ENCODE measurements at regions not wholly inside any gene's neighbourhood (a gene's known extent, or its start where the extent isn't known, plus 50 kb on each side); places are given as distances from the start of the nearest gene placed in this dataset.

- no TSS peak for BruUV-seq (replicated peaks)
- Histone ChIP-seq H3K9me1 (replicated peaks; ENCODE audit: control insufficient read depth, extremely low read depth, insufficient read depth, low read length) (no peaks in the 10 kb centered on the region), H3K79me2 (ENCODE audit: control insufficient read depth, insufficient read depth, low read length) (no peaks in the 10 kb centered on the region), H3K27me3 (ENCODE audit: control insufficient read depth in 2 of 2, insufficient read depth in 2 of 2, low read length in 2 of 2) (no peaks in the 10 kb centered on the region), H4K20me1 (replicated peaks; ENCODE audit: control insufficient read depth, extremely low read depth, insufficient read depth, low read length) (no peaks in the 10 kb centered on the region), H3K27ac (ENCODE audit: insufficient read depth, low read depth, low read length) (no peak overlapping the region), H3K36me3 (ENCODE audit: control insufficient read depth in 2 of 2, extremely low read depth in 1 of 2, insufficient read depth in 2 of 2, low read length in 2 of 2) (no peaks in the 10 kb centered on the region), H3K4me1 (ENCODE audit: control insufficient read depth, extremely low read depth, insufficient read depth, low read length) (no peaks in the 10 kb centered on the region), H3K9ac (replicated peaks; ENCODE audit: extremely low read depth, insufficient read depth, low read length) (no peak overlapping the region), H3K4me2 (ENCODE audit: insufficient read depth, low read length) (no peak overlapping the region), H3K4me3 (replicated peaks in 1 of 3; ENCODE audit: insufficient read depth in 1 of 3, low read depth in 1 of 3, low read length in 3 of 3) (no peak overlapping the region), H3K9me3 (replicated peaks; ENCODE audit: control insufficient read depth, insufficient read depth, low read length) (peaks cover 2% of the 10 kb centered on the region), H2AFZ (ENCODE audit: low read depth, low read length) (no peak overlapping the region)
- FAIRE-seq = no peak
- no peak for DNase-seq (ENCODE audit: low read depth, low spot score)
- dilution Hi-C loops (cut with MboI; ENCODE audit: extremely low pct_ligation_motif_present, low sequenced_read_pairs) (no loop called here), intact Hi-C loops (cut with micrococcal nuclease) (no loop called here)
- TF ChIP-seq, protein P1, sequence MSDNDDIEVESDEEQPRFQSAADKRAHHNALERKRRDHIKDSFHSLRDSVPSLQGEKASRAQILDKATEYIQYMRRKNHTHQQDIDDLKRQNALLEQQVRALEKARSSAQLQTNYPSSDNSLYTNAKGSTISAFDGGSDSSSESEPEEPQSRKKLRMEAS (IDR thresholded peaks at IDR 0.05; ENCODE audit: insufficient read depth, insufficient read length) = no peak
- no peak for TF ChIP-seq JUN (IDR thresholded peaks at IDR 0.05; ENCODE audit: borderline replicate concordance, insufficient read depth, insufficient read length, low read depth)
- TF ChIP-seq FOS (IDR thresholded peaks at IDR 0.05; ENCODE audit: borderline replicate concordance, insufficient read depth, low read length) = no peak
- no peak for TF ChIP-seq EZH2 (IDR thresholded peaks at IDR 0.05; ENCODE audit: borderline replicate concordance, low read depth, low read length, severe bottlenecking)
- TF ChIP-seq, protein P2, sequence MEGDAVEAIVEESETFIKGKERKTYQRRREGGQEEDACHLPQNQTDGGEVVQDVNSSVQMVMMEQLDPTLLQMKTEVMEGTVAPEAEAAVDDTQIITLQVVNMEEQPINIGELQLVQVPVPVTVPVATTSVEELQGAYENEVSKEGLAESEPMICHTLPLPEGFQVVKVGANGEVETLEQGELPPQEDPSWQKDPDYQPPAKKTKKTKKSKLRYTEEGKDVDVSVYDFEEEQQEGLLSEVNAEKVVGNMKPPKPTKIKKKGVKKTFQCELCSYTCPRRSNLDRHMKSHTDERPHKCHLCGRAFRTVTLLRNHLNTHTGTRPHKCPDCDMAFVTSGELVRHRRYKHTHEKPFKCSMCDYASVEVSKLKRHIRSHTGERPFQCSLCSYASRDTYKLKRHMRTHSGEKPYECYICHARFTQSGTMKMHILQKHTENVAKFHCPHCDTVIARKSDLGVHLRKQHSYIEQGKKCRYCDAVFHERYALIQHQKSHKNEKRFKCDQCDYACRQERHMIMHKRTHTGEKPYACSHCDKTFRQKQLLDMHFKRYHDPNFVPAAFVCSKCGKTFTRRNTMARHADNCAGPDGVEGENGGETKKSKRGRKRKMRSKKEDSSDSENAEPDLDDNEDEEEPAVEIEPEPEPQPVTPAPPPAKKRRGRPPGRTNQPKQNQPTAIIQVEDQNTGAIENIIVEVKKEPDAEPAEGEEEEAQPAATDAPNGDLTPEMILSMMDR (IDR thresholded peaks at IDR 0.05; ENCODE audit: extremely low read depth in 1 of 2, insufficient read depth in 1 of 2, low read depth in 1 of 2, low read length in 2 of 2) = no peak
- no peak for TF ChIP-seq MYC (IDR thresholded peaks at IDR 0.05; ENCODE audit: low read depth, low read length)
- TF ChIP-seq POLR2A (IDR thresholded peaks at IDR 0.05; ENCODE audit: low read depth, low read length) = no peak
- TF ChIP-seq POLR2AphosphoS5 (IDR thresholded peaks at IDR 0.05; ENCODE audit: insufficient read depth, low read depth, low read length) = no peak
- no peak for TF ChIP-seq GATA2 (IDR thresholded peaks at IDR 0.05; ENCODE audit: insufficient read depth, insufficient read length, low read depth, low read length)
- POLR2A ChIA-PET = no interaction called here
- CTCF ChIA-PET = no interaction called here
These were observed 887.2 kb upstream of the LRATD1 start for GRCh38 chr2:13745330-13745729.

Measured in endothelial cell of umbilical vein (primary cell).